ENCODE measurements at regions not wholly inside any gene's neighbourhood (a gene's known extent, or its start where the extent isn't known, plus 50 kb on each side); places are given as distances from the start of the nearest gene placed in this dataset.

GRCh38 chr13:30110301-30111070 is 196.9 kb downstream of the KATNAL1 start:
- TF ChIP-seq CTCF (conservative IDR thresholded peaks at IDR 0.05; ENCODE audit: low read depth, low read length) (no peak), EZH2 (IDR thresholded peaks at IDR 0.05; ENCODE audit: borderline replicate concordance, low read depth, low read length, poor library complexity, severe bottlenecking) (no peak)
